ENCODE measurements at regions not wholly inside any gene's neighbourhood (a gene's known extent, or its start where the extent isn't known, plus 50 kb on each side); places are given as distances from the start of the nearest gene placed in this dataset.

GRCh38 chr5:82707741-82708140, 369.5 kb downstream of the TMEM167A start:
- no peak for ATAC-seq
- 10% methylated on average over 1 of the region's 1 CpG for WGBS (ENCODE audit: missing lambda C conversion rate)
- no peaks in the 10 kb centered on the region for H3K4me1 ChIP-seq
- H3K9me3 ChIP-seq: no peaks in the 10 kb centered on the region
- TF ChIP-seq CHD2 (IDR thresholded peaks at IDR 0.05; ENCODE audit: low read length, partially characterized antibody) (no peak), RFX5 (IDR thresholded peaks at IDR 0.05) (no peak), CHD4 (IDR thresholded peaks at IDR 0.05; ENCODE audit: borderline replicate concordance) (no peak), MYC (IDR thresholded peaks at IDR 0.05; ENCODE audit: borderline replicate concordance, low read length) (no peak), ZSCAN20 (CRISPR knock-in tag; IDR thresholded peaks at IDR 0.05) (no peak), NPAS2 (CRISPR knock-in tag; IDR thresholded peaks at IDR 0.05; ENCODE audit: borderline replicate concordance) (no peak), FOSL2 (IDR thresholded peaks at IDR 0.05) (no peak), FOSL2 (CRISPR knock-in tag; IDR thresholded peaks at IDR 0.05) (no peak), NFE2L2 (conservative IDR thresholded peaks at IDR 0.05; ENCODE audit: low read length) (no peak), NR3C1 (IDR thresholded peaks at IDR 0.05) (no peak), PHF8 (IDR thresholded peaks at IDR 0.05; ENCODE audit: borderline replicate concordance, low read depth) (no peak), RAD21 (conservative IDR thresholded peaks at IDR 0.05 in 1 of 2, IDR thresholded peaks at IDR 0.05 in 1 of 2) (no peak), ZC3H11A (IDR thresholded peaks at IDR 0.05) (no peak)
- TF ChIP-seq, protein P1, sequence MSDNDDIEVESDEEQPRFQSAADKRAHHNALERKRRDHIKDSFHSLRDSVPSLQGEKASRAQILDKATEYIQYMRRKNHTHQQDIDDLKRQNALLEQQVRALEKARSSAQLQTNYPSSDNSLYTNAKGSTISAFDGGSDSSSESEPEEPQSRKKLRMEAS (IDR thresholded peaks at IDR 0.05): no peak
- FAIRE-seq: no peak
- POLR2A ChIA-PET: no interaction called here
- H3K4me2 ChIP-seq: no peak overlapping the region
- no peak overlapping the region for H3K4me3 ChIP-seq
- DNase-seq (ENCODE audit: low read depth in 1 of 2, low spot score in 1 of 2): no peak
- CTCF ChIA-PET: no interaction called here
- H3K27ac ChIP-seq: no peak overlapping the region

DNA sequence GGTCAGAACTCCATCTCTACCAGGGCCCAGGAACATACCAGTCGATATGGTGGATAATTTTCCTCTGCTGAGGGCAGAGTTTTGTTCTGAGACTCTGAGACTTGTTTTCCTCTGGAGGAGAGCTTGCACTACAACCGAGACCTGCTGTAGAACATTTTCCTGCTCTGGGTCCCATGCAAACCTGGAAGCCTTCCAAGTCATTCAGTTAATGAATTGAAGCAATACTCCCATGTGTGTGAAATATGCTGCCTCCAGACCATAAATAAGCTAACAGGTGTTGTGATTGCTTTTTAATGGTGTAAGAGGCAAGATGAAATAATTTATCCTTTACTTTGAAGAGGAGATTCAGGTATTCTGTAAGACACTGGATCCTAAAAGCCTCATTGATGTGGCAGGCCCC, 372.8 kb downstream of the TMEM167A start:
- CTCF ChIA-PET: no interaction called here
- FAIRE-seq (no peak), DNase-seq (ENCODE audit: low read depth in 1 of 2, low spot score in 1 of 2) (no peak), ATAC-seq (no peak)
- POLR2A ChIA-PET: no interaction called here
- Histone ChIP-seq H3K9me3 (no peaks in the 10 kb centered on the region), H3K27ac (no peak overlapping the region), H3K4me2 (no peak overlapping the region), H3K4me3 (no peak overlapping the region), H3K4me1 (no peaks in the 10 kb centered on the region)
- WGBS (ENCODE audit: missing lambda C conversion rate): 7% methylated on average over 2 of the region's 2 CpGs
- TF ChIP-seq, protein P2, sequence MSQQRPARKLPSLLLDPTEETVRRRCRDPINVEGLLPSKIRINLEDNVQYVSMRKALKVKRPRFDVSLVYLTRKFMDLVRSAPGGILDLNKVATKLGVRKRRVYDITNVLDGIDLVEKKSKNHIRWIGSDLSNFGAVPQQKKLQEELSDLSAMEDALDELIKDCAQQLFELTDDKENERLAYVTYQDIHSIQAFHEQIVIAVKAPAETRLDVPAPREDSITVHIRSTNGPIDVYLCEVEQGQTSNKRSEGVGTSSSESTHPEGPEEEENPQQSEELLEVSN (IDR thresholded peaks at IDR 0.05; ENCODE audit: borderline replicate concordance, low read depth): no peak
- TF ChIP-seq CHD2 (IDR thresholded peaks at IDR 0.05; ENCODE audit: low read length, partially characterized antibody) (no peak), ZC3H11A (IDR thresholded peaks at IDR 0.05) (no peak), RARB (CRISPR knock-in tag; IDR thresholded peaks at IDR 0.05) (no peak), SMC3 (IDR thresholded peaks at IDR 0.05) (no peak), ZNF302 (CRISPR knock-in tag; IDR thresholded peaks at IDR 0.05) (no peak), KDM1A (IDR thresholded peaks at IDR 0.05; ENCODE audit: low read depth) (no peak), CBX2 (IDR thresholded peaks at IDR 0.05; ENCODE audit: borderline replicate concordance, low read depth) (no peak), RNF2 (IDR thresholded peaks at IDR 0.05; ENCODE audit: borderline replicate concordance, low read depth) (no peak), EP300 (IDR thresholded peaks at IDR 0.05) (no peak), EHF (CRISPR knock-in tag; IDR thresholded peaks at IDR 0.05) (no peak), EHMT2 (IDR thresholded peaks at IDR 0.05; ENCODE audit: low read depth) (no peak), USF2 (IDR thresholded peaks at IDR 0.05) (no peak), SREBF2 (IDR thresholded peaks at IDR 0.05) (no peak)
- TF ChIP-seq, protein P3, sequence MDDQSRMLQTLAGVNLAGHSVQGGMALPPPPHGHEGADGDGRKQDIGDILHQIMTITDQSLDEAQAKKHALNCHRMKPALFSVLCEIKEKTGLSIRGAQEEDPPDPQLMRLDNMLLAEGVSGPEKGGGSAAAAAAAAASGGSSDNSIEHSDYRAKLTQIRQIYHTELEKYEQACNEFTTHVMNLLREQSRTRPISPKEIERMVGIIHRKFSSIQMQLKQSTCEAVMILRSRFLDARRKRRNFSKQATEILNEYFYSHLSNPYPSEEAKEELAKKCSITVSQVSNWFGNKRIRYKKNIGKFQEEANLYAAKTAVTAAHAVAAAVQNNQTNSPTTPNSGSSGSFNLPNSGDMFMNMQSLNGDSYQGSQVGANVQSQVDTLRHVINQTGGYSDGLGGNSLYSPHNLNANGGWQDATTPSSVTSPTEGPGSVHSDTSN (IDR thresholded peaks at IDR 0.05): no peak
- TF ChIP-seq, protein P4, sequence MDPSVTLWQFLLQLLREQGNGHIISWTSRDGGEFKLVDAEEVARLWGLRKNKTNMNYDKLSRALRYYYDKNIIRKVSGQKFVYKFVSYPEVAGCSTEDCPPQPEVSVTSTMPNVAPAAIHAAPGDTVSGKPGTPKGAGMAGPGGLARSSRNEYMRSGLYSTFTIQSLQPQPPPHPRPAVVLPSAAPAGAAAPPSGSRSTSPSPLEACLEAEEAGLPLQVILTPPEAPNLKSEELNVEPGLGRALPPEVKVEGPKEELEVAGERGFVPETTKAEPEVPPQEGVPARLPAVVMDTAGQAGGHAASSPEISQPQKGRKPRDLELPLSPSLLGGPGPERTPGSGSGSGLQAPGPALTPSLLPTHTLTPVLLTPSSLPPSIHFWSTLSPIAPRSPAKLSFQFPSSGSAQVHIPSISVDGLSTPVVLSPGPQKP (IDR thresholded peaks at IDR 0.05; ENCODE audit: low read depth, low read length): no peak
